ENCODE measurements at regions not wholly inside any gene's neighbourhood (a gene's known extent, or its start where the extent isn't known, plus 50 kb on each side); places are given as distances from the start of the nearest gene placed in this dataset.

- TF ChIP-seq CTCF (IDR thresholded peaks at IDR 0.05), result no peak
- TF ChIP-seq TCF7L2 (IDR thresholded peaks at IDR 0.05; ENCODE audit: low read depth, low read length), result no peak
- no peak for TF ChIP-seq REST (IDR thresholded peaks at IDR 0.05; ENCODE audit: insufficient read depth in 1 of 2, low read depth in 2 of 2, low read length in 1 of 2)
These were observed 388.9 kb upstream of the MAN1A1 start for GRCh38 chr6:119738425-119738824.
